HL-60/S4 (cell line): ENCODE measurements at regions not wholly inside any gene's neighbourhood (a gene's known extent, or its start where the extent isn't known, plus 50 kb on each side); places are given as distances from the start of the nearest gene placed in this dataset.

Source experiments
- in situ Hi-C: fragments of 300-500 bp; cut with MboI; formaldehyde crosslinking; loops from 2 replicates; pipeline ENCODE4 v1.14.3; 2022; ENCODE audit warnings: low sequenced_read_pairs

GRCh38 chr10:28810057-28810870 lies 132.9 kb downstream of the BAMBI start:
- in situ Hi-C loops: no loop called here

GRCh38 chr10:28811639-28812349 lies 134.5 kb downstream of the BAMBI start:
- in situ Hi-C loops: no loop called here

GRCh38 chr10:28812384-28813372 lies 135.4 kb downstream of the BAMBI start:
- in situ Hi-C loops: no loop called here

- in situ Hi-C loops: no loop called here
Measured at GRCh38 chr10:28815681-28816080, 138.4 kb downstream of the BAMBI start.

- in situ Hi-C loops: no loop called here
Measured at GRCh38 chr10:28822719-28823464, 145.6 kb downstream of the BAMBI start.

- in situ Hi-C loops: no loop called here
Measured at GRCh38 chr10:28823501-28824075, 146.3 kb downstream of the BAMBI start.

- in situ Hi-C loops: no loop called here
Measured at GRCh38 chr10:28833313-28833712, 156.0 kb downstream of the BAMBI start.

- in situ Hi-C loops: no loop called here
Measured at GRCh38 chr10:28836435-28836743, 159.1 kb downstream of the BAMBI start.

- in situ Hi-C loops: no loop called here
Measured at GRCh38 chr10:28837613-28838390, 160.5 kb downstream of the BAMBI start.

GRCh38 chr10:28838908-28839307 lies 161.6 kb downstream of the BAMBI start:
- in situ Hi-C loops: no loop called here

- in situ Hi-C loops: no loop called here
Measured at GRCh38 chr10:28839600-28840007, 162.3 kb downstream of the BAMBI start.

- in situ Hi-C loops: no loop called here
Measured at GRCh38 chr10:28840202-28840601, 162.9 kb downstream of the BAMBI start.

- in situ Hi-C loops: no loop called here
Measured at GRCh38 chr10:28840971-28841370, 163.7 kb downstream of the BAMBI start.

GRCh38 chr10:28841625-28842024 lies 164.3 kb downstream of the BAMBI start:
- in situ Hi-C loops: no loop called here

- in situ Hi-C loops: no loop called here
Measured at GRCh38 chr10:28842321-28842720, 165.0 kb downstream of the BAMBI start.

GRCh38 chr10:28845009-28845682 lies 167.8 kb downstream of the BAMBI start:
- in situ Hi-C loops: no loop called here

GRCh38 chr10:28849309-28849708 lies 172.0 kb downstream of the BAMBI start:
- in situ Hi-C loops: no loop called here

GRCh38 chr10:28849821-28850220 lies 172.5 kb downstream of the BAMBI start:
- in situ Hi-C loops: no loop called here

GRCh38 chr10:28850784-28851183 lies 173.5 kb downstream of the BAMBI start:
- in situ Hi-C loops: no loop called here
